ENCODE measurements at regions not wholly inside any gene's neighbourhood (a gene's known extent, or its start where the extent isn't known, plus 50 kb on each side); places are given as distances from the start of the nearest gene placed in this dataset.

DNA sequence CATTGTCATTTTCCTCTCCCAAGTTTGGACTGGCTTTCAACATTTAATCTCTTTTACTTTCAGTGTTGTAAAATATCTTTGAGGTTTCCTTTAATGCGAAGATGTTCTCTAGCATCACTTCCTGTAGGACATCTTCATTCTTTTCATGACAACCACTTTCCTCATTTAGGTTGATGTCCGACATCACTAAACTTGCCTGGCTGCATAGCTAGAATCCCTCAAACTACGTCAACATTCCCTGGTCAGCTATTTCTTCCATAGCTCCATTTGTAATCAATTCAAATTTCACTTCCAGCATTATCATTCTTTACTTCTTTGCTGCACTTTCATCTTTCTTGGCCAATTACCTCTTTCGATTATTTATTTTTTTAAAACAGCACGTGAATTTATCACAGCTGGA lies 198.6 kb upstream of the EMCN start:
- TF ChIP-seq EZH2phosphoT487 (IDR thresholded peaks at IDR 0.05; ENCODE audit: low read depth, severe bottlenecking, unreplicated experiment) = no peak
- TF ChIP-seq CTCF (IDR thresholded peaks at IDR 0.05; ENCODE audit: poor library complexity) = no peak
